ENCODE measurements at regions not wholly inside any gene's neighbourhood (a gene's known extent, or its start where the extent isn't known, plus 50 kb on each side); places are given as distances from the start of the nearest gene placed in this dataset.

DNA sequence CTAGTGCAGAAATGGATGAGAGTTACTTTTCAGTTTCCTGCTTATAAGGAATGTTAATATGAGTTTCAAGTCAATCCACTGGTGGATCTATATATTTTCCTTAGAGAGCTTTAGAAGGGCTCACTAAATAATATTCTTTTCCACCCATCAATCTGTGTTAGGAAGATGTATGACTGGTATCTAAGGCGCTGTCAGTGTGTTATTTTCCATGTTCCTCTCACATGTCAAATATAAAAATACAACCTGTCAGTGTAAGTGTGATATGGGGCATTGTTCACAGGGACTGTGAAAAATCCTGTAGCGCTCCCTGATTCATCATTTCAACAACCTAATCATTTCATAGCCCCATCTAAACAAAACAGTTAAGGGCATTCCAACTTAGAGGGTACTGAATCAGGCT lies 203.1 kb downstream of the TMEM26 start:
- TF ChIP-seq, protein P1, sequence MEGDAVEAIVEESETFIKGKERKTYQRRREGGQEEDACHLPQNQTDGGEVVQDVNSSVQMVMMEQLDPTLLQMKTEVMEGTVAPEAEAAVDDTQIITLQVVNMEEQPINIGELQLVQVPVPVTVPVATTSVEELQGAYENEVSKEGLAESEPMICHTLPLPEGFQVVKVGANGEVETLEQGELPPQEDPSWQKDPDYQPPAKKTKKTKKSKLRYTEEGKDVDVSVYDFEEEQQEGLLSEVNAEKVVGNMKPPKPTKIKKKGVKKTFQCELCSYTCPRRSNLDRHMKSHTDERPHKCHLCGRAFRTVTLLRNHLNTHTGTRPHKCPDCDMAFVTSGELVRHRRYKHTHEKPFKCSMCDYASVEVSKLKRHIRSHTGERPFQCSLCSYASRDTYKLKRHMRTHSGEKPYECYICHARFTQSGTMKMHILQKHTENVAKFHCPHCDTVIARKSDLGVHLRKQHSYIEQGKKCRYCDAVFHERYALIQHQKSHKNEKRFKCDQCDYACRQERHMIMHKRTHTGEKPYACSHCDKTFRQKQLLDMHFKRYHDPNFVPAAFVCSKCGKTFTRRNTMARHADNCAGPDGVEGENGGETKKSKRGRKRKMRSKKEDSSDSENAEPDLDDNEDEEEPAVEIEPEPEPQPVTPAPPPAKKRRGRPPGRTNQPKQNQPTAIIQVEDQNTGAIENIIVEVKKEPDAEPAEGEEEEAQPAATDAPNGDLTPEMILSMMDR (IDR thresholded peaks at IDR 0.05), result no peak
- no peak for TF ChIP-seq POLR2A (IDR thresholded peaks at IDR 0.05)

Data from breast epithelium (tissue), 3 donors.